Lower lobe of right lung (tissue), 2 donors: ENCODE measurements at regions not wholly inside any gene's neighbourhood (a gene's known extent, or its start where the extent isn't known, plus 50 kb on each side); places are given as distances from the start of the nearest gene placed in this dataset.

Experiments used
- ATAC-seq, 2 donors: fragments of 200-7000 bp; cut with Tn5 transposase; one replicate each; pipeline ENCODE4 v1.9.1; 2020 to 2022; ENCODE audit warnings: mild to moderate bottlenecking in 2 of 2, moderate library complexity in 2 of 2
- DNase-seq: peaks from one replicate; pipeline ENCODE4 v3.0.0-alpha.2; 2020
- H3K27ac ChIP-seq: fragments of 200-600 bp; one replicate; pipeline ENCODE4 v1.8.0; 2022
- H3K27me3 ChIP-seq: fragments of 200-600 bp; one replicate; pipeline ENCODE4 v1.8.0; 2022; ENCODE audit warnings: low read depth
- H3K36me3 ChIP-seq: fragments of 200-600 bp; one replicate; pipeline ENCODE4 v1.8.0; 2022; ENCODE audit warnings: mild to moderate bottlenecking
- H3K4me1 ChIP-seq: fragments of 200-600 bp; one replicate; pipeline ENCODE4 v1.8.0; 2022
- H3K4me3 ChIP-seq: fragments of 200-600 bp; one replicate; pipeline ENCODE4 v1.8.0; 2022; ENCODE audit warnings: mild to moderate bottlenecking
- H3K9me3 ChIP-seq: fragments of 200-600 bp; one replicate; pipeline ENCODE4 v1.8.0; 2022
- CTCF ChIP-seq: fragments of 200-600 bp; IDR thresholded peaks from one replicate; pipeline ENCODE4 v1.8.0; 2022; ENCODE audit warnings: antibody characterized with exemption, mild to moderate bottlenecking
- intact Hi-C: fragments of 100-400 bp; cut with DNase I; formaldehyde crosslinking; loops from one replicate; pipeline ENCODE4 v1.11.0; 2022
- donor health status: DM: no; HTN: yes; CAD: no; lungs with severe emphysema.

- no peaks in the 10 kb centered on the region for H3K9me3 ChIP-seq
- H3K4me1 ChIP-seq, result no peaks in the 10 kb centered on the region
- intact Hi-C loops, result no loop called here
- ATAC-seq (no peak), DNase-seq (no peak)
- no peak for TF ChIP-seq CTCF
- H3K27ac ChIP-seq, result no peak overlapping the region
- no peak overlapping the region for H3K4me3 ChIP-seq
- H3K36me3 ChIP-seq, result no peaks in the 10 kb centered on the region
- peaks cover 5% of the 10 kb centered on the region for H3K27me3 ChIP-seq
These were observed 246.0 kb upstream of the MVB12B start for GRCh38 chr9:126080641-126081040.

- no peak for DNase-seq
- no peak overlapping the region for H3K4me3 ChIP-seq
- peaks cover 5% of the 10 kb centered on the region for H3K27me3 ChIP-seq
These were observed 244.9 kb upstream of the MVB12B start for GRCh38 chr9:126081746-126082145.

DNA sequence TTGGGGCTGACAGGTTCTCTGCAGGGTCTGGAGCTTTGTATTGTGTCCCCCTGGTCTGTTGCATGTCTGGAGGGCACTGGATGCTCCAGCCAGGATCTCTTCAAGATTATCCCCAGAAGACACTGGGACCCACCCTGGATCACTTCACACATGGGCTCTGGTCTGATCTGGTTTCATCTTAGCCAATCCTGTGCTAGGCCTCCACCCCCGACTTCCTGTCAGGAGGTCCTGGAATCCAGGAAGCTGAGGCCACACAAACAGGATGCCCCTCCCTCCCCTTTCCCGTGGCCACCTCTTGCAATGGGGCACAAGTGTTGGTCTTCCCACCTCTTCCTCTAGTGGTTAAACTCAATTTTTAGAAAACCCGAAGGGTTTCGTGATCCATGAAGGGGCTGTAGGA is 242.6 kb upstream of the MVB12B start:
- no peaks in the 10 kb centered on the region for H3K9me3 ChIP-seq
- H3K4me1 ChIP-seq, result no peaks in the 10 kb centered on the region
- DNase-seq (no peak), ATAC-seq (no peak)
- H3K27me3 ChIP-seq, result peaks cover 5% of the 10 kb centered on the region
- intact Hi-C loops, result no loop called here
- H3K27ac ChIP-seq, result no peak overlapping the region
- no peak for TF ChIP-seq CTCF
- no peaks in the 10 kb centered on the region for H3K36me3 ChIP-seq
- H3K4me3 ChIP-seq, result no peak overlapping the region

More at GRCh38 chr9:126081746-126082145, 244.9 kb upstream of the MVB12B start:
- no peaks in the 10 kb centered on the region for H3K4me1 ChIP-seq
- intact Hi-C loops, result no loop called here
- no peak for TF ChIP-seq CTCF
- no peak for ATAC-seq
- H3K36me3 ChIP-seq, result no peaks in the 10 kb centered on the region
- no peak overlapping the region for H3K27ac ChIP-seq
- H3K9me3 ChIP-seq, result no peaks in the 10 kb centered on the region

GRCh38 chr9:126084696-126085095 is 241.9 kb upstream of the MVB12B start:
- Histone ChIP-seq H3K4me3 (no peak overlapping the region), H3K9me3 (no peaks in the 10 kb centered on the region), H3K27ac (no peak overlapping the region), H3K36me3 (no peaks in the 10 kb centered on the region), H3K27me3 (peaks cover 5% of the 10 kb centered on the region), H3K4me1 (no peaks in the 10 kb centered on the region)
- intact Hi-C loops, result no loop called here
- ATAC-seq, result no peak
- DNase-seq, result no peak
- TF ChIP-seq CTCF, result no peak

GRCh38 chr9:126085170-126085569 is 241.5 kb upstream of the MVB12B start:
- peaks cover 5% of the 10 kb centered on the region for H3K27me3 ChIP-seq
- H3K4me1 ChIP-seq, result no peaks in the 10 kb centered on the region
- H3K4me3 ChIP-seq, result no peak overlapping the region
- ATAC-seq, result no peak
- no peaks in the 10 kb centered on the region for H3K9me3 ChIP-seq
- no peaks in the 10 kb centered on the region for H3K36me3 ChIP-seq
- H3K27ac ChIP-seq, result no peak overlapping the region
- intact Hi-C loops, result no loop called here
- TF ChIP-seq CTCF, result no peak
- DNase-seq, result no peak

DNA sequence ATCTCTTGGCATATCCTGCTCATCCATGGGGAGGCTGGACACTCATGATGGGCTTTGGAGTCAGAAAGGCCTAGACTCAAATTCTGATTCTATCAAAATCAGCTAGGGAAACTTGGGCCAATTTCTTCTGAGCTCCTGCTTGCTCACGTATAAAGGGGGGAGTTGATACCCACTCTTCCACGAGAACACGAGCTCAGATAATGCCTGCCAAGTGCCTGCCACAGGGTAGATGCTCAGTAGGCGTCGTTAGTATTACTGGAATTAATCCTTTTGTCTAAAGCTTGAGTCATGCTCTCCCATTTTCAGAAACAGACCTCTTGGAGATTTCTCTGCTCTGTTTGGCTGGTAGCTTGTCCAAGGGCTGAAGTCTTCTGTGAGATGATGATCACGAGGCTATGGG is 238.3 kb upstream of the MVB12B start:
- intact Hi-C loops, result no loop called here
- TF ChIP-seq CTCF, result no peak

More for the DNA sequence above, 238.3 kb upstream of the MVB12B start:
- Histone ChIP-seq H3K36me3 (no peaks in the 10 kb centered on the region), H3K9me3 (no peaks in the 10 kb centered on the region), H3K4me1 (no peaks in the 10 kb centered on the region), H3K4me3 (no peak overlapping the region), H3K27me3 (peaks cover 5% of the 10 kb centered on the region), H3K27ac (no peak overlapping the region)
- ATAC-seq (no peak), DNase-seq (no peak)
